NCI-H2081 treated with DMSO at 0.1 percent for 48 hours (cell line): ENCODE measurements at regions not wholly inside any gene's neighbourhood (a gene's known extent, or its start where the extent isn't known, plus 50 kb on each side); places are given as distances from the start of the nearest gene placed in this dataset.
"Not testable (repeated sequence)": the region's sequence is repeated elsewhere in the genome, so short reads cannot be mapped to it uniquely, and the experiment has no call there.

ENCODE experiments used
- DNase-seq: peaks from one replicate; lab custom pipeline; 2025; lab: John Stamatoyannopoulos, UW

- no peak for DNase-seq
Observed at GRCh38 chr1:166698771-166699170, 140.5 kb upstream of the POGK start.

GRCh38 chr1:166699613-166700012 is 139.7 kb upstream of the POGK start:
- no peak for DNase-seq

- no peak for DNase-seq
Observed at GRCh38 chr1:166700696-166701095, 138.6 kb upstream of the POGK start.

- DNase-seq = no peak
Observed at GRCh38 chr1:166701603-166702100, 137.6 kb upstream of the POGK start.

- DNase-seq = no peak
Observed at GRCh38 chr1:166703141-166703540, 136.1 kb upstream of the POGK start.

GRCh38 chr1:166703726-166704462 is 135.4 kb upstream of the POGK start:
- no peak for DNase-seq

- no peak for DNase-seq
Observed at GRCh38 chr1:166705376-166706289, 133.6 kb upstream of the POGK start.

- DNase-seq = no peak
Observed at GRCh38 chr1:166716620-166717019, 122.7 kb upstream of the POGK start.

- no peak for DNase-seq
Observed at GRCh38 chr1:166721145-166721544, 118.1 kb upstream of the POGK start.

- DNase-seq = no peak
Observed at GRCh38 chr1:166730299-166730888, 108.9 kb upstream of the POGK start.

GRCh38 chr1:166738140-166738539 is 101.1 kb upstream of the POGK start:
- DNase-seq = no peak

GRCh38 chr1:166738873-166739272 is 100.4 kb upstream of the POGK start:
- no peak for DNase-seq

GRCh38 chr1:166740668-166741276 is 98.5 kb upstream of the POGK start:
- no peak for DNase-seq

GRCh38 chr1:166763318-166763717 is 76.0 kb upstream of the POGK start:
- no peak for DNase-seq

- no peak for DNase-seq
Observed at GRCh38 chr1:166766942-166767341, 72.3 kb upstream of the POGK start.

GRCh38 chr1:166784646-166785045 is 54.6 kb upstream of the POGK start:
- not testable (repeated sequence) for DNase-seq

- DNase-seq = no peak
Observed at GRCh38 chr1:166785987-166786386, 53.3 kb upstream of the POGK start.

- no peak for DNase-seq
Observed at GRCh38 chr1:166789286-166789685, 50.0 kb upstream of the POGK start.
